ENCODE measurements at regions not wholly inside any gene's neighbourhood (a gene's known extent, or its start where the extent isn't known, plus 50 kb on each side); places are given as distances from the start of the nearest gene placed in this dataset.
"Not testable (repeated sequence)": the region's sequence is repeated elsewhere in the genome, so short reads cannot be mapped to it uniquely, and the experiment has no call there.

- no peak for DNase-seq
Measured at GRCh38 chrX:121479406-121479805, 432.0 kb downstream of the GLUD2 start.

DNA sequence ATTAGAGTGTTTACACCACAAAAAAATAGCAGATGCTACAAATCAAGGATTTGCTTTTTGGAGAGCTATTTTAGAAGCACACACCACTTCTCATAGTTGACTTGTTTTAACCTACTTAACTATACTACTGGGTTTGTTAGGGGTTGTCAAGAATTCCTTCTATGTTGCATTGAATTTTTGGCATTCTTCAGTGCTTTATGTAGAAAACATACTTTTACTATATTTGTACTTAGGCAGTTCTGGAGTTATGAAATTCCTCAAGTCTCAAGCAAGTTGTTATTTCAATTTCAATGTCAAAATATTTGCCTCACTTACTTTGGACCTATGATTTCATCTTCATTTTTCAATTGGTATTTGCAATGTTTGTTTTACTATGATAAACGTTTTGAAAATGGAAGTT is 449.6 kb downstream of the GLUD2 start:
- DNase-seq: no peak

DNA sequence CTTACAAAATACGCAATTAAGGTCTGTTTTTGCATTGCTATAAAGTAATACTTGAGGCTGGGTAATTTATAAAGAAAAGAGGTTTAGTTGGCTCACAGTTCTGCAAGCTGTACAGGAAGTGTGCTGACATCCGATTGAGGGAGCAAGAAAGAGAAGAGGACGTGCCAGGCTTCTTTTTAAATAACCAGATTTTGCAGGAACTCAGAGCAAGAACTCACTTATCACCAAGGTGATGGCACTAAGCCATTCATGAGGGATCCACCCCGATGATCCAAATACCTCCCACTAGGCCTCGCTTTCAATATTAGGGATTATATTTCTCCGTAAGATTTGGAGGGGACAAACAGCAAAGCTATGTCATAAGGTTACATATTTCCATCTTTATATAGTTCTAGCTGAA is 456.7 kb downstream of the GLUD2 start:
- no peak for DNase-seq

DNA sequence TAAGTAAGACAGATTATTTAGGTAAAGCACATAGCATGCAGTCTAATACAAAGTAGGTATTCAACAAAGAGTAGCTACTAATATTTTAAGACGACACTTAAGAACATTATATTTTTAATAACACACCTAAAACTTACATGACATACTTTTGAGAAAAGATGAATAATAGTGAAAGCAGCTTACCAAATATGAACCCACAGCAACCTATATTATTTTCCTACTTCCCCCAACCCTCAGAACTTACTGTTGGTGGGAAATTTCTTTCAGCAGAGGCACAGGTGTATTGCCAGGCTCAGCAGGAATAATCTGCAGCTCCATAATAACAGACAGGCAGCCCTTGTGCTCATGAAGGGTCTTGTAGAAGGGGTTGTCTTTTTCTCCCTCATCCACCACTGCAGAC is 498.9 kb downstream of the GLUD2 start:
- no peak for DNase-seq

- no peak for DNase-seq
Measured at GRCh38 chrX:121558886-121559285, 511.5 kb downstream of the GLUD2 start.

DNA sequence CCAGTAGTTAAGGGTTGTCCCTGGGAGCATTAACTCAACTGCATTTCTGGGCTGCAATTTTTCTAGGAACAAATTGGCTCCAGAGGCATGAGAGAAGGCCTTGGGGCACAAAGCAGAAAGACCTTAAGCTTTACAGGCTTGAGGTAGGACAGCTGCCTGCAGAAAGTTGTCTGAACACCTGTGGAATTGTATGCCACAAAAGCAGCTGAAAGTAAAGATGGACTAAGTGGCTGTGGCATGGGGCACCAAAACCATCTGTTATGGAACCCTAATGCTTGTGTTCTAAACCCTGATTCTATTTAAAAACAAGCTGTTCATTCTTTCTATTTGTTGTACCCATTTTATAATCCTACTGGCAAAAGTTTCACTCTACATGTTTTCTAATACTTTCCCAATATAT is 515.2 kb downstream of the GLUD2 start:
- no peak for DNase-seq

DNA sequence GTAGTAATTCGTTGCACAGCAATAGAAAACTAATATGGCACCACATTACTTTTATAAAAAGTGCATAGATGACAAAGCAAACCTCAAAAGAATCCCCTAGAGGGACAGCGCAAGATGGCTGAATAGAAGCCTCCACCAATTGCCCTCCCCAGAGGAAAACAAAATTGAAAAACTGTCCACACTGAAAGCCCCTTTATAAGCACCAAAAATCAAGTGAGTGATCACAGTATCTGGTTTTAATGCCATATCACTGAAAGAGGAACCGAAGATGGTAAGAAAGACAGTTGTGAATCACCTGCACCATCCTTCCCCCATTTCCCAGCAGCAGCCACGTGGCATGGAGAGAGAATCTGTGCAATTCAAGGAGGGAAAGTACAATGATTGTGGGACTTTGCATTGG is 522.2 kb downstream of the GLUD2 start:
- no peak for DNase-seq

DNA sequence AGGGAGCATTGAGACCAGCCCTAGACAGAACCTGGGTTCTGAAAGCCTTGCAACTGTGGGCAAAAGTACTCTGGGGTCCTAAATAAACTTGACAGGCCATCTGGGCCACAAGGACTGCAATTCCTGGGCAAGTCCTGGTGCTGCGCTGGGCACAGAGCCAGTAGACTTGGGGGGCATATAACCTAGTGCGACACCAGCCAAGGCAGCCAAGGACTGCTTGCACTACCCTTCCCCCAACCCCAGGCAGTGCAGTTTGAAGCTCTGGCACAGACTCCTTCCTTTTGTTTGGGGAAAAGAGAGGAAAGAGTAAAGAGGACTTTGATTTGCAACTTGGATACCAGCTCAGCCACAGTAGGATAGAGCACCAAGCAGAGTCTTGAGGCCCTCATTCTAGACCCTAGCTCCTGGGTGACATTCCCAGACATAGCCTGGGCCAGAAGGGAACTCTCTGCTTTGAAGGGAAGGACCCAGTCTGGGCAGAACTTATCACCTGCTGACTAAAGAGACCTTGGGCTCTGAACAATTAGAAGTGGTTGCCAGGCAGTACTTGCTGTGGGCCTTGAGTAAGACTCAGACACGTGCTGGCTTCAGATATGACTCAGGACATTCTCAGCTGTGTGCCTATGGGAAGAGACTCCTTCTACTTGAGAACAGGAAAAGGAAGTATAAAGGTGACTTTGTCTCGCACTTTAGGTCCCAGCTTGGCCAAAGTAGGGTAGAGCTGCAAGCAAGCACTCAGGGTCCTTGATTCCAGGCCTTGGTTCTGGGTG is 522.8 kb downstream of the GLUD2 start:
- no peak for DNase-seq

DNA sequence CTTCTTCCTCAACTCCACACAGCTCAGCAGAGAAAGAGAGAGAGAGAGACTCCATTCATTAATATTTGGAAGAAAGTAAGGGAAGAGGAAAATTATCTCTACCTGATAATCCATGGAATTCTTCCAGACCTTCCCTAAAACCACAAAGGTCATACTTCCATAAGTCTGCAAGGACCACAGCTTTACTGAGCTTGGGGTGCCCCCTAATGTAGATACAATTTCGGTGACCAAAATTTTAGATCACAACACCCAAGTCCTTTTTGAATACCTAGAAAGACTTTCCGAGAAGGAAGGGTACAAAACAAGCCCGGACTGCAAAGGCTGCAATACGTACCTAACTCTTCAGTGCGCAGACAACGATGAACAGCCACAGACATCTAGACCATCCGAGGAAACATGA is 523.9 kb downstream of the GLUD2 start:
- DNase-seq: no peak

DNA sequence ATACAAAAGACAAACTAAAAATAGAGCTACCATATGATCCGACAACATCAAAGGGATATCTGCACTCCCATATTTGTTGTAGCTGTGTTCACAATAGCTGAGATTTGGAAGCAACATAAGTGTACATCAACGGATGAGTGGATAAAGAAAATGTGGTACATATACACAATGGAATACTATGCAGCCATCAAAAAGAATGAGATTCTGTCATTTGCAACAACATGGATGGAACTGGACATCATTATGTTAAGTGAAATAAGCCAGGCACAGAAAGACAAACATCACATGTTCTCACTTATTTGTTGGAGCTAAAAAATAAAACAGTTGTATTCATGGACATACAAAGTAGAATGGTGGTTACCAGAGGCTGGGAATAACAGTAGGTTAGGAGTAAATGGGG is 527.0 kb downstream of the GLUD2 start:
- not testable (repeated sequence) for DNase-seq

DNA sequence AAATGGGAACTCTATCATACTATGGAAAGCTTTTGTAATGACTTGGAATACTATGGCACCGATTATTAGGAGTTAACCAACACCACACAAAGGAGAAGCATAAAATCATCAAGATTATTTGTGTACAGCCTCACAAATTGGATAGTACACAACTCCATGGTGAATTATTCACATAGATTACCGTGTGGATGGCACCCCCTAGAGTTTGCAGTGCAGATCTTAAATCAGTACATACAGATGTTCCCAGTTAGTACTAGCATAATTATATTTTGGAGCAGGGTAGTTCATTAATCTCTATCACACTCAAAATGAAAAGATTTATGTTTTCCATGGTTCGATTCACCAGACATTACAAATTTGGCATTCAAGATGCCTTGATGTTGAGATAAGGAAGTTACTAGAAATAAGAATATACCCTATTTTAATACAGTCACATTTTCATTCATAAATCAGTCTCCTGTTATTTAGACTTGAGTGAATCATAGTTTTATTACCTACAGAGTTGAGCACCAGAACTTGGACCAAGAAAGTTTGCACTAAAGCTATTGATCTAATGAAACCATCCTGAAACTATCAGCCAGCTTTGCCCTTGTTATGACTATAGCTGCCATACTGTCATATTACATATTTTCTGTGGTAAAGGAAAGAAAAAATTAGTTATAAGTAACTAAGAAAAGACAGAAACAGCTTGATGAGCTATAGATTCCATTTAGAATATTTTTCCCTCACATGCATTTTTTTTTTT is 531.8 kb downstream of the GLUD2 start:
- no peak for DNase-seq

GRCh38 chrX:121581885-121582284 is 534.5 kb downstream of the GLUD2 start:
- DNase-seq: no peak

DNA sequence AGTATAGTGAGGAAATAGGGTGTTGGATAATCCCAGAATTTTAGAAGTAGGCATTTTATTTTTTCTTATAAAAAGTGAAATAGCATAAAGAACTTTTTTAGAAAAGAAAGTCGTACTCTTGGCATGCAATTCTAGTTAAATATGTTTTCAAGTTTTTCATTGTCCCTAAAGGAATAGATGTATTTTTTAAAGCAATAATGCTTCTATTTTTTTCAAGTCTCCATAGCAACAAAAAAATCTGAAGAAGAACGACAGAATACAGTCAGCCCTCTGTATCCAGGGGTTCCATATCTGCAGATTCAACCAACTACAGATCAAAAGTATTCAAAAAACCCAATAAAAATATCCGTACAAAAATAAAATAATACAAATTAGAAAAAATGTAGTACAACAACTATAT is 538.2 kb downstream of the GLUD2 start:
- no peak for DNase-seq

DNA sequence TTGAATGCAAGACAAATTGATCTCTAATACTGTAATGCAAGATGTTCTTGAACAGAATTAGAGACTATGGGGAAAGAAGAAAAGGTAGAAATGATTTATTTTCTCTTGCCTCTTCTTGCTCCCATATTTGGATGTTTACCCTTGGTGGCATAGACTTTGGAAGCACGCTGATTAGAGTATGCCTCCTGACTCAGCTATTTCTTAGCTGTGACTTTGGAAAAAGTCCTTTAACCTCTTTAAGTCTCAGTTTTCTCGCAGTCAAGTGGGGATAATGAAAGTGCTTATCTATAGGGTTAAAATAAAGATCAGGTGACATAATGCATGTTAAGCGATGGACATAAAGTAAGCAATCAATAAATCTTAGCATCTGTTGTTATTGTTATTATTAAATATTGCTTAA is 545.5 kb downstream of the GLUD2 start:
- DNase-seq: no peak

GRCh38 chrX:121598356-121598755 is 550.9 kb downstream of the GLUD2 start:
- no peak for DNase-seq

GRCh38 chrX:121635141-121635540 is 587.7 kb downstream of the GLUD2 start:
- no peak for DNase-seq

GRCh38 chrX:121639781-121640180 is 592.4 kb downstream of the GLUD2 start:
- DNase-seq: no peak

- DNase-seq: no peak
Measured at GRCh38 chrX:121641560-121641959, 594.1 kb downstream of the GLUD2 start.

GRCh38 chrX:121642415-121642814 is 595.0 kb downstream of the GLUD2 start:
- DNase-seq: no peak

DNA sequence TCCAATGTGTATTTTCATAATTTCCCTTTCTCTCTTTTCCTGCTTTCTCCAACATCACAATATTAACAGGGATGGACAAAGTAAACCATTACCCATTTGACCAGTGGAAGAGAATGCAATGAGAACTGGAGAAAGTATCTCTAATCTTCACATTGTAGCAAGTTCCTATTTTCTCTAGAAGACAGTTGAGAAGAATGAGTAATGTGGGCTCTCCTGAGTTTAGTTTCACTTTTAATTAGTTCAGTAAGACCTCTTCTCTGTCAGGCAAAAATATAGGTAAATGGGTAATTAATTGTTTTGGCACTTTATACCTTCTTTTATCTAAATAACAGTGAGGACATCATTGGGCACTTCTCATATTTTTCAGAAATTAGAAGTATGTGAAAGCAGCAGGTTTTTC is 602.0 kb downstream of the GLUD2 start:
- no peak for DNase-seq

DNA sequence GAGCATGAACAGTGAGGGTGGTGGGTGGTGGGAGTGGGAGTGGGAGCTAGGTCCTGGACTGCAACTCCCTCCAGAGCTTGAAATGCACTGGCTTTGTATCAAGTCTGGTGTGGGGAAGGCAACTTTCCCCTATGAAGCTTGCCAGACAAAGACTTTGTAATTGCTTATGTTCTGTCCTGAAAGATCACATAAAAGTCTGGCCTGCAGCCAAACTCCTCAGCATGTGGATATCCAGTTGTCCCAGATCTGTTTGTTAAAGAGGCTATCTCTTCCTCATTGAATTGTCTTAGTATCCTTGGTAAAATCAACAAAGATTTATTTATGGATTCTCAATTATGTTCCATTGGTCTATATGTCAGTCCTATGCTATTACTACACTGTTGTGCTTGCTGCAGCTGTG is 607.9 kb downstream of the GLUD2 start:
- no peak for DNase-seq

GRCh38 chrX:121666171-121666570 is 618.8 kb downstream of the GLUD2 start:
- no peak for DNase-seq

- DNase-seq: no peak
Measured at GRCh38 chrX:121671649-121672048, 624.2 kb downstream of the GLUD2 start.

DNA sequence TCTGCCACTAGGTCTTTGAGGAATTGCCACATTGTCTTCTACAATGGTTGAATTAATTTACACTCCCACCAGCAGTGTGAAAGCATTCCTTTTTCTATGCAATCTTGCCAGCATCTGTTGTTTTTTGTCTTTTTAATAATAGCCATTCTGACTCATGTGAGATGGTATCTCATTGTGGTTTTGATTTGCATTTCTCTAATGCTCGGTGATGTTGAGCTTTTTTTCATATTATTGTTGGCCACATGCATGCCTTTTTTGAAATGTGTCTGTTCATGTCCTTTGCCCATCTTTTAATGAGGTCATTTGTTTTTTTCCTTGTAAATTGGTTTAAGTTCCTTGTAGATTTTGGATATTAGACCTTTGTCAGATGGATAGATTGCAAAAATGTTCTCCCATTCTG is 661.8 kb downstream of the GLUD2 start:
- not testable (repeated sequence) for DNase-seq

DNA sequence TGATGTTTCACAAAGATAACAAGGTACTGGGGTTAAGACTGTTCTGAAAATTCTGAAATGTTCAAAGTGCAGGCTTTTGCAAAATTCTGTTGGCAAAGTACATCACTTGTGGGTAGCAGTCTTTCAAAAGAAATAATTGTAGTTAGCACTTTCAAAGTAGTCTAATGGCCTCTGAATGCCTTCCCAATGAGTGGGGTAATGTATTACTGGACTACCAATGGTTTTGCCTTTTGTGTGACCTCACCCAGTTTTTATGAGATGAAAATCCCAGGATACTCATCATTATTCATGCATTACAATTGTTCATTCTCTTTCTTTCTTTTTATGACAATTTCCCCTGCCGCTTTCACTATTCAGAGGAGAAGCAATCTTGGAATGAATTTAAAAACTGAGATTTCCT is 686.1 kb downstream of the GLUD2 start:
- DNase-seq: no peak

Measured in activated CD4-positive, alpha-beta T cell treated with anti-CD3 and anti-CD28 coated beads, Interleukin-2, amount 50 U/mL, for 4 hours (primary cell).